HepG2 (cell line): ENCODE measurements at regions not wholly inside any gene's neighbourhood (a gene's known extent, or its start where the extent isn't known, plus 50 kb on each side); places are given as distances from the start of the nearest gene placed in this dataset.

Source experiments
- ATAC-seq: fragments of 200-7000 bp; cut with Tn5 transposase; 3 replicates; pipeline ENCODE4 v1.9.1; 2020; ENCODE audit warnings: mild to moderate bottlenecking, moderate library complexity
- BruUV-seq: library from RNA; stranded (reverse); fragments of 400-500 nt; replicated peaks from 2 replicates; lab custom pipeline; 2021; lab: Mats Ljungman, UMichigan
- CTCF ChIA-PET: fragments of 300-600 bp; formaldehyde crosslinking; extraction: SDS; loops from one replicate; lab custom pipeline; 2021; ENCODE audit warnings: low total read pairs, inconsistent platforms, low intra/inter-chr PET ratio; lab: Yijun Ruan, JAX
- POLR2A ChIA-PET: fragments of 350-600 bp; sonication (Branson Sonifier 250); formaldehyde crosslinking; loops from one replicate; lab custom pipeline; 2020; ENCODE audit warnings: antibody characterized with exemption, inconsistent platforms; lab: Yijun Ruan, JAX
- DNase-seq: peaks from one replicate; pipeline ENCODE4 v3.0.0-alpha.2; 2015; ENCODE audit warnings: low spot score
- FAIRE-seq: peaks from 3 replicates; lab custom pipeline; 2011; peaks lifted over from hg19 to GRCh38; lab: Jason Lieb, UNC
- H2AFZ ChIP-seq: one replicate; pipeline ENCODE4 v1.6.1; 2011; ENCODE audit warnings: low read length, inconsistent platforms
- H3K27ac ChIP-seq: fragments of 300-600 bp; 3 replicates; pipeline ENCODE4 v1.8.0; 2011; ENCODE audit warnings: mixed run types, mild to moderate bottlenecking, mixed read lengths, low read length, inconsistent platforms; ENCODE audit not compliant: insufficient read depth; ENCODE audit errors: extremely low read length
- H3K27me3 ChIP-seq, 2 experiments: fragments of 200-600 bp in 1 of 2; 2 replicates in 1 of 2; 3 replicates in 1 of 2; pipeline versions ENCODE4 v1.6.0 to v1.8.0; 2011; ENCODE audit warnings: low read length in 2 of 2, mild to moderate bottlenecking in 2 of 2, moderate library complexity in 2 of 2, inconsistent platforms in 1 of 2; ENCODE audit not compliant: insufficient read depth in 2 of 2, control insufficient read depth in 1 of 2
- H3K36me3 ChIP-seq, 2 experiments: fragments of 200-600 bp in 1 of 2; replicated peaks in 1 of 2; 2 replicates in 1 of 2; 3 replicates in 1 of 2; pipeline versions ENCODE4 v1.5.1 to v1.8.0; 2011; ENCODE audit warnings: low read length in 2 of 2, inconsistent platforms in 1 of 2; ENCODE audit not compliant: insufficient read depth in 2 of 2, control insufficient read depth in 1 of 2
- H3K4me1 ChIP-seq: 2 replicates; pipeline ENCODE4 v1.5.1; 2012; ENCODE audit warnings: low read length, inconsistent platforms; ENCODE audit not compliant: insufficient read depth
- H3K4me2 ChIP-seq: 2 replicates; pipeline ENCODE4 v1.6.0; 2011; ENCODE audit warnings: low read depth, low read length, inconsistent platforms
- H3K4me3 ChIP-seq, 3 experiments: fragments of 200-600 bp in 1 of 3; sonication (generic), shearing (Covaris generic) in 1 of 3; replicated peaks in 1 of 3; 2 replicates each; pipeline ENCODE4 v1.5.1; 2011 to 2016; ENCODE audit warnings: low read length in 3 of 3, inconsistent platforms in 2 of 3, low read depth in 2 of 3, mild to moderate bottlenecking in 2 of 3, control low read depth in 1 of 3, mixed read lengths in 1 of 3; ENCODE audit not compliant: insufficient read depth in 1 of 3
- H3K79me2 ChIP-seq: one replicate; pipeline ENCODE4 v1.6.1; 2011; ENCODE audit warnings: low read length, inconsistent platforms; ENCODE audit not compliant: insufficient read depth
- H3K9ac ChIP-seq: 2 replicates; pipeline ENCODE4 v1.6.0; 2011; ENCODE audit warnings: mild to moderate bottlenecking, low read depth, low read length, inconsistent platforms; ENCODE audit not compliant: insufficient read depth
- H3K9me3 ChIP-seq: 2 replicates; pipeline ENCODE4 v1.5.1; 2012; ENCODE audit warnings: mild to moderate bottlenecking, low read length
- H4K20me1 ChIP-seq: 2 replicates; pipeline ENCODE4 v1.6.0; 2011; ENCODE audit warnings: inconsistent platforms, mild to moderate bottlenecking, low read length, moderate library complexity; ENCODE audit not compliant: insufficient read depth
- ARID2 ChIP-seq: sonication (generic); formaldehyde crosslinking; IDR thresholded peaks from 2 replicates; pipeline ENCODE4 v1.8.1; 2022; ENCODE audit warnings: mild to moderate bottlenecking, missing genetic modification reagents, borderline replicate concordance
- MIER2 ChIP-seq: IDR thresholded peaks from 2 replicates; pipeline ENCODE4 v1.6.1; 2016; ENCODE audit warnings: missing biosample characterization, missing genetic modification reagents
- NR2C2 ChIP-seq: sonication (generic); formaldehyde crosslinking; IDR thresholded peaks from 2 replicates; pipeline ENCODE4 v1.4.0; 2020; ENCODE audit warnings: missing genetic modification reagents, mild to moderate bottlenecking, moderate library complexity, borderline replicate concordance
- STAT5B ChIP-seq: sonication (generic); formaldehyde crosslinking; IDR thresholded peaks from 2 replicates; pipeline ENCODE4 v1.4.0; 2020; ENCODE audit warnings: missing genetic modification reagents
- ZFP36L2 ChIP-seq: sonication (generic); formaldehyde crosslinking; IDR thresholded peaks from 2 replicates; pipeline ENCODE4 v1.4.0; 2020; ENCODE audit warnings: missing genetic modification reagents
- ZNF264 ChIP-seq: sonication (generic); formaldehyde crosslinking; IDR thresholded peaks from 2 replicates; pipeline ENCODE4 v1.4.0; 2020; ENCODE audit warnings: missing genetic modification reagents
- ZNF414 ChIP-seq: sonication (generic); formaldehyde crosslinking; IDR thresholded peaks from 2 replicates; pipeline ENCODE4 v1.5.0; 2020; ENCODE audit warnings: missing genetic modification reagents
- ZNF644 ChIP-seq: IDR thresholded peaks from 2 replicates; pipeline ENCODE4 v1.6.1; 2016; ENCODE audit warnings: low read depth
- WGBS: methylation state at CpG from one replicate; pipeline ENCODE4 v1.1.6; 2017; ENCODE audit warnings: low lambda C conversion rate; 5-methylcytosine and 5-hydroxymethylcytosine counted together
- in situ Hi-C: cut with HindIII; loops from 2 replicates; pipeline ENCODE4 v1.10.0; 2017; ENCODE audit warnings: low pct_unique_long_range_greater_than_20kb; ENCODE audit not compliant: extremely low pct_ligation_motif_present
- intact Hi-C: fragments of 100-400 bp; cut with micrococcal nuclease; formaldehyde crosslinking; loops from one replicate; pipeline ENCODE4 v1.10.0; 2022; ENCODE audit not compliant: unreplicated experiment
- TF ChIP-seq, protein P1 (sequence below): sonication (generic); formaldehyde crosslinking; IDR thresholded peaks from 2 replicates; pipeline ENCODE4 v1.4.0; 2020; ENCODE audit warnings: missing genetic modification reagents
- TF ChIP-seq, protein P2 (sequence below), 2 experiments: sonication (generic) in 1 of 2; formaldehyde crosslinking in 1 of 2; IDR thresholded peaks; 2 replicates each; pipeline versions ENCODE4 v1.4.0 to v1.6.1; 2018 to 2020; ENCODE audit warnings: missing genetic modification reagents in 2 of 2, borderline replicate concordance in 1 of 2, low read depth in 1 of 2, mild to moderate bottlenecking in 1 of 2, missing biosample characterization in 1 of 2
- TF ChIP-seq, protein P3 (sequence below): IDR thresholded peaks from 2 replicates; pipeline ENCODE4 v1.6.1; 2018; ENCODE audit warnings: missing genetic modification reagents

- H3K27ac ChIP-seq = no peak overlapping the region
- no peak overlapping the region for H3K4me2 ChIP-seq
- BruUV-seq = no TSS peak
- no peaks in the 10 kb centered on the region for H4K20me1 ChIP-seq
- DNase-seq = no peak
- no peaks in the 10 kb centered on the region for H3K27me3 ChIP-seq
- ChIA-PET CTCF (no interaction called here), POLR2A (no interaction called here)
- 4% methylated on average over 6 of the region's 6 CpGs for WGBS
- intact Hi-C loops = no loop called here
- H3K9ac ChIP-seq = no peak overlapping the region
- no peak for ATAC-seq
- no peak for FAIRE-seq
- no peaks in the 10 kb centered on the region for H3K4me1 ChIP-seq
- in situ Hi-C loops = no loop called here
- H3K4me3 ChIP-seq = no peak overlapping the region
- peaks cover 79% of the 10 kb centered on the region for H3K9me3 ChIP-seq
- H3K79me2 ChIP-seq = no peaks in the 10 kb centered on the region
- H2AFZ ChIP-seq = no peak overlapping the region
- H3K36me3 ChIP-seq = no peaks in the 10 kb centered on the region; a peak in 1 of 5 replicates
- no peak for TF ChIP-seq ZNF644 (CRISPR knock-in tag)
- no peak for TF ChIP-seq ZFP36L2
- TF ChIP-seq, protein P1, sequence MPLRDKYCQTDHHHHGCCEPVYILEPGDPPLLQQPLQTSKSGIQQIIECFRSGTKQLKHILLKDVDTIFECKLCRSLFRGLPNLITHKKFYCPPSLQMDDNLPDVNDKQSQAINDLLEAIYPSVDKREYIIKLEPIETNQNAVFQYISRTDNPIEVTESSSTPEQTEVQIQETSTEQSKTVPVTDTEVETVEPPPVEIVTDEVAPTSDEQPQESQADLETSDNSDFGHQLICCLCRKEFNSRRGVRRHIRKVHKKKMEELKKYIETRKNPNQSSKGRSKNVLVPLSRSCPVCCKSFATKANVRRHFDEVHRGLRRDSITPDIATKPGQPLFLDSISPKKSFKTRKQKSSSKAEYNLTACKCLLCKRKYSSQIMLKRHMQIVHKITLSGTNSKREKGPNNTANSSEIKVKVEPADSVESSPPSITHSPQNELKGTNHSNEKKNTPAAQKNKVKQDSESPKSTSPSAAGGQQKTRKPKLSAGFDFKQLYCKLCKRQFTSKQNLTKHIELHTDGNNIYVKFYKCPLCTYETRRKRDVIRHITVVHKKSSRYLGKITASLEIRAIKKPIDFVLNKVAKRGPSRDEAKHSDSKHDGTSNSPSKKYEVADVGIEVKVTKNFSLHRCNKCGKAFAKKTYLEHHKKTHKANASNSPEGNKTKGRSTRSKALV = no peak
- no peak for TF ChIP-seq ZNF264 (CRISPR knock-in tag)
- TF ChIP-seq, protein P2, sequence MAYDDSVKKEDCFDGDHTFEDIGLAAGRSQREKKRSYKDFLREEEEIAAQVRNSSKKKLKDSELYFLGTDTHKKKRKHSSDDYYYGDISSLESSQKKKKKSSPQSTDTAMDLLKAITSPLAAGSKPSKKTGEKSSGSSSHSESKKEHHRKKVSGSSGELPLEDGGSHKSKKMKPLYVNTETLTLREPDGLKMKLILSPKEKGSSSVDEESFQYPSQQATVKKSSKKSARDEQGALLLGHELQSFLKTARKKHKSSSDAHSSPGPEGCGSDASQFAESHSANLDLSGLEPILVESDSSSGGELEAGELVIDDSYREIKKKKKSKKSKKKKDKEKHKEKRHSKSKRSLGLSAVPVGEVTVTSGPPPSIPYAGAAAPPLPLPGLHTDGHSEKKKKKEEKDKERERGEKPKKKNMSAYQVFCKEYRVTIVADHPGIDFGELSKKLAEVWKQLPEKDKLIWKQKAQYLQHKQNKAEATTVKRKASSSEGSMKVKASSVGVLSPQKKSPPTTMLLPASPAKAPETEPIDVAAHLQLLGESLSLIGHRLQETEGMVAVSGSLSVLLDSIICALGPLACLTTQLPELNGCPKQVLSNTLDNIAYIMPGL (CRISPR knock-in tag; IDR thresholded peaks at IDR 0.05; ENCODE audit: borderline replicate concordance in 1 of 2, low read depth in 1 of 2) = no peak
- TF ChIP-seq ZNF414 = no peak
- TF ChIP-seq ARID2 (CRISPR knock-in tag) = no peak
- no peak for TF ChIP-seq STAT5B (CRISPR knock-in tag)
- TF ChIP-seq, protein P3, sequence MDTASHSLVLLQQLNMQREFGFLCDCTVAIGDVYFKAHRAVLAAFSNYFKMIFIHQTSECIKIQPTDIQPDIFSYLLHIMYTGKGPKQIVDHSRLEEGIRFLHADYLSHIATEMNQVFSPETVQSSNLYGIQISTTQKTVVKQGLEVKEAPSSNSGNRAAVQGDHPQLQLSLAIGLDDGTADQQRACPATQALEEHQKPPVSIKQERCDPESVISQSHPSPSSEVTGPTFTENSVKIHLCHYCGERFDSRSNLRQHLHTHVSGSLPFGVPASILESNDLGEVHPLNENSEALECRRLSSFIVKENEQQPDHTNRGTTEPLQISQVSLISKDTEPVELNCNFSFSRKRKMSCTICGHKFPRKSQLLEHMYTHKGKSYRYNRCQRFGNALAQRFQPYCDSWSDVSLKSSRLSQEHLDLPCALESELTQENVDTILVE (CRISPR knock-in tag) = no peak
- no peak for TF ChIP-seq MIER2 (CRISPR knock-in tag)
- no peak for TF ChIP-seq NR2C2
Measured at GRCh38 chr5:4082966-4083564, 487.4 kb downstream of the IRX1 start.
